C4-2B (cell line): ENCODE measurements at regions not wholly inside any gene's neighbourhood (a gene's known extent, or its start where the extent isn't known, plus 50 kb on each side); places are given as distances from the start of the nearest gene placed in this dataset.

Experiments used
- H3K27ac ChIP-seq: fragments of 450-650 bp; 2 replicates; pipeline ENCODE4 v1.5.1; 2017
- CTCF ChIP-seq: fragments of 450-650 bp; conservative IDR thresholded peaks from 2 replicates; pipeline ENCODE4 v1.5.1; 2017; ENCODE audit warnings: mild to moderate bottlenecking
- ZFX ChIP-seq: fragments of 450-650 bp; IDR thresholded peaks from 2 replicates; pipeline ENCODE4 v1.6.1; 2017

- TF ChIP-seq CTCF = no peak
- no peak for TF ChIP-seq ZFX
Measured at GRCh38 chr9:7346144-7346543, 453.4 kb downstream of the DMAC1 start.

GRCh38 chr9:7342736-7343135 lies 456.8 kb downstream of the DMAC1 start:
- H3K27ac ChIP-seq = no peak overlapping the region
- TF ChIP-seq CTCF = no peak
- no peak for TF ChIP-seq ZFX

More at GRCh38 chr9:7346144-7346543, 453.4 kb downstream of the DMAC1 start:
- H3K27ac ChIP-seq = no peak overlapping the region

- TF ChIP-seq ZFX (no peak), CTCF (0 out of 2 replicates have a peak, but pooled peaks have one; percentile 20)
- no peak overlapping the region for H3K27ac ChIP-seq
Measured at GRCh38 chr9:7342229-7342628, 457.3 kb downstream of the DMAC1 start.

GRCh38 chr9:7341571-7341970 lies 458.0 kb downstream of the DMAC1 start:
- no peak for TF ChIP-seq CTCF
- no peak for TF ChIP-seq ZFX

GRCh38 chr9:7340451-7340850 lies 459.1 kb downstream of the DMAC1 start:
- no peak for TF ChIP-seq CTCF
- no peak for TF ChIP-seq ZFX
- no peak overlapping the region for H3K27ac ChIP-seq

More at GRCh38 chr9:7341571-7341970, 458.0 kb downstream of the DMAC1 start:
- no peak overlapping the region for H3K27ac ChIP-seq

- TF ChIP-seq CTCF (no peak), ZFX (no peak)
- H3K27ac ChIP-seq = no peak overlapping the region
Measured at GRCh38 chr9:7338586-7339281, 460.8 kb downstream of the DMAC1 start.

- TF ChIP-seq CTCF = no peak
- TF ChIP-seq ZFX = no peak
- no peak overlapping the region for H3K27ac ChIP-seq
Measured at GRCh38 chr9:7336356-7337065, 463.1 kb downstream of the DMAC1 start.
